Neural cell (in vitro differentiated cells): ENCODE measurements at regions not wholly inside any gene's neighbourhood (a gene's known extent, or its start where the extent isn't known, plus 50 kb on each side); places are given as distances from the start of the nearest gene placed in this dataset.

ENCODE experiments used
- H2AFZ ChIP-seq: fragments of 200-600, 300-800 bp; sonication (generic), shearing (Covaris generic); 2 replicates; pipeline ENCODE4 v1.6.0; 2014; ENCODE audit warnings: low read depth, mild to moderate bottlenecking, antibody characterized with exemption, low read length, moderate library complexity
- H3F3A ChIP-seq: fragments of 200-600 bp; shearing (Covaris generic); 2 replicates; pipeline ENCODE4 v1.6.1; 2016; ENCODE audit warnings: mild to moderate bottlenecking, moderate library complexity, mixed read lengths, antibody characterized with exemption, low read length; ENCODE audit not compliant: insufficient read depth, poor library complexity, severe bottlenecking
- H3K27ac ChIP-seq: fragments of 200-600, 300-800 bp; sonication (generic), shearing (Covaris generic); 2 replicates; pipeline ENCODE4 v1.5.1; 2014; ENCODE audit warnings: mild to moderate bottlenecking, low read length, moderate library complexity
- H3K27me3 ChIP-seq: fragments of 300-800, 200-600 bp; sonication (generic), shearing (Covaris generic); 2 replicates; pipeline ENCODE4 v1.6.0; 2014; ENCODE audit warnings: mild to moderate bottlenecking, low read depth, low read length, moderate library complexity; ENCODE audit not compliant: insufficient read depth
- H3K36me3 ChIP-seq: fragments of 300-800, 200-600 bp; sonication (generic), shearing (Covaris generic); 2 replicates; pipeline ENCODE4 v1.5.1; 2014; ENCODE audit warnings: mild to moderate bottlenecking, antibody characterized with exemption, low read length, moderate library complexity; ENCODE audit not compliant: insufficient read depth
- H3K4me2 ChIP-seq: fragments of 300-800, 200-600 bp; sonication (generic), shearing (Covaris generic); 2 replicates; pipeline ENCODE4 v1.6.0; 2014; ENCODE audit warnings: mild to moderate bottlenecking, low read length
- H3K4me3 ChIP-seq: fragments of 300-800, 200-600 bp; sonication (generic), shearing (Covaris generic); 2 replicates; pipeline ENCODE4 v1.5.1; 2014; ENCODE audit warnings: mild to moderate bottlenecking, low read length, moderate library complexity
- H3K79me2 ChIP-seq: fragments of 200-600 bp; shearing (Covaris generic); replicated peaks from 2 replicates; pipeline ENCODE4 v1.6.0; 2014; ENCODE audit warnings: mild to moderate bottlenecking, low read length, moderate library complexity; ENCODE audit not compliant: insufficient read depth
- H3K9ac ChIP-seq: fragments of 300-800, 200-600 bp; sonication (generic), shearing (Covaris generic); 2 replicates; pipeline ENCODE4 v1.6.1; 2016; ENCODE audit warnings: mild to moderate bottlenecking, low read length, mixed read lengths
- H3K9me2 ChIP-seq: fragments of 200-600 bp; shearing (Covaris generic); 2 replicates; pipeline ENCODE4 v1.6.1; 2016; ENCODE audit warnings: mild to moderate bottlenecking, low read length, mixed read lengths; ENCODE audit not compliant: insufficient read depth
- H3K9me3 ChIP-seq: fragments of 200-600, 300-800 bp; sonication (generic), shearing (Covaris generic); 2 replicates; pipeline ENCODE4 v1.6.1; 2016; ENCODE audit warnings: mild to moderate bottlenecking, mixed run types, low read length, moderate library complexity, mixed read lengths
- H4K20me1 ChIP-seq: fragments of 200-600 bp; shearing (Covaris generic); 2 replicates; pipeline ENCODE4 v1.6.1; 2016; ENCODE audit warnings: mild to moderate bottlenecking, mixed run types; ENCODE audit not compliant: insufficient read depth
- CTCF ChIP-seq: fragments of 450-650 bp; IDR thresholded peaks from 2 replicates; pipeline ENCODE4 v1.5.1; 2014; ENCODE audit warnings: antibody characterized with exemption, mild to moderate bottlenecking, moderate library complexity; ENCODE audit not compliant: poor library complexity, severe bottlenecking
- EP300 ChIP-seq: fragments of 450-650 bp; conservative IDR thresholded peaks from 2 replicates; pipeline ENCODE4 v1.6.1; 2014; ENCODE audit warnings: antibody characterized with exemption, mild to moderate bottlenecking, moderate library complexity; ENCODE audit not compliant: poor library complexity, severe bottlenecking
- EZH2 ChIP-seq: fragments of 200-600, 300-800 bp; shearing (Covaris generic), sonication (generic); IDR thresholded peaks from 2 replicates; pipeline ENCODE4 v1.6.1; 2014; ENCODE audit warnings: antibody characterized with exemption, low read length, borderline replicate concordance, mild to moderate bottlenecking; ENCODE audit not compliant: insufficient read depth, poor library complexity, severe bottlenecking
- MXI1 ChIP-seq: fragments of 450-650 bp; conservative IDR thresholded peaks from 2 replicates; pipeline ENCODE4 v1.6.1; 2014; ENCODE audit warnings: antibody characterized with exemption, mild to moderate bottlenecking; ENCODE audit not compliant: poor library complexity, severe bottlenecking
- POLR2AphosphoS5 ChIP-seq: IDR thresholded peaks from 2 replicates; pipeline ENCODE4 v1.6.1; 2012
- RAD21 ChIP-seq: fragments of 450-650 bp; conservative IDR thresholded peaks from 2 replicates; pipeline ENCODE4 v1.6.1; 2014; ENCODE audit warnings: antibody characterized with exemption, mild to moderate bottlenecking, moderate library complexity
- REST ChIP-seq: IDR thresholded peaks from 2 replicates; pipeline ENCODE4 v1.6.1; 2012; ENCODE audit warnings: borderline replicate concordance
- SMC3 ChIP-seq: fragments of 450-650 bp; conservative IDR thresholded peaks from 2 replicates; pipeline ENCODE4 v1.6.1; 2014; ENCODE audit warnings: antibody characterized with exemption, mild to moderate bottlenecking, moderate library complexity; ENCODE audit not compliant: poor library complexity
- TAF1 ChIP-seq: IDR thresholded peaks from 2 replicates; pipeline ENCODE4 v1.6.1; 2012; ENCODE audit warnings: low read depth

- Histone ChIP-seq H2AFZ (no peak overlapping the region), H3K79me2 (no peaks in the 10 kb centered on the region), H3K4me3 (no peak overlapping the region), H3F3A (no peaks in the 10 kb centered on the region), H3K4me2 (no peak overlapping the region), H3K9me3 (no peaks in the 10 kb centered on the region), H3K27me3 (no peaks in the 10 kb centered on the region), H4K20me1 (no peaks in the 10 kb centered on the region), H3K36me3 (no peaks in the 10 kb centered on the region), H3K9ac (no peak overlapping the region), H3K27ac (no peak overlapping the region), H3K9me2 (no peaks in the 10 kb centered on the region)
- TF ChIP-seq EZH2 (no peak), RAD21 (no peak), REST (no peak), POLR2AphosphoS5 (no peak), SMC3 (no peak), CTCF (no peak), MXI1 (no peak), TAF1 (no peak)
These were observed 237.2 kb downstream of the FAT4 start for GRCh38 chr4:125551967-125552366.

- no peaks in the 10 kb centered on the region for H3K27me3 ChIP-seq
- no peak overlapping the region for H3K4me2 ChIP-seq
- no peak overlapping the region for H3K4me3 ChIP-seq
- no peaks in the 10 kb centered on the region for H3K36me3 ChIP-seq
- TF ChIP-seq POLR2AphosphoS5 (no peak), MXI1 (no peak), REST (no peak), EP300 (no peak), CTCF (no peak), EZH2 (no peak), TAF1 (no peak), SMC3 (no peak), RAD21 (no peak)
- H3F3A ChIP-seq, result no peaks in the 10 kb centered on the region
- no peak overlapping the region for H2AFZ ChIP-seq
- no peak overlapping the region for H3K9ac ChIP-seq
- no peaks in the 10 kb centered on the region for H4K20me1 ChIP-seq
- H3K9me3 ChIP-seq, result no peaks in the 10 kb centered on the region
- no peak overlapping the region for H3K27ac ChIP-seq
- no peaks in the 10 kb centered on the region for H3K79me2 ChIP-seq
- no peaks in the 10 kb centered on the region for H3K9me2 ChIP-seq
These were observed 257.8 kb downstream of the FAT4 start for GRCh38 chr4:125572601-125573000.
